H1 (cell line): ENCODE measurements at regions not wholly inside any gene's neighbourhood (a gene's known extent, or its start where the extent isn't known, plus 50 kb on each side); places are given as distances from the start of the nearest gene placed in this dataset.

Source experiments
- CTCF ChIA-PET: fragments of 300-600 bp; sonication (Branson Sonifier 250); formaldehyde crosslinking; loops from one replicate; lab custom pipeline; 2021; ENCODE audit not compliant: partially characterized antibody; lab: Charles Lee
- POLR2A ChIA-PET: fragments of 300-600 bp; sonication (Branson Sonifier 250); formaldehyde crosslinking; loops from one replicate; lab custom pipeline; 2021; ENCODE audit warnings: inconsistent platforms; ENCODE audit not compliant: partially characterized antibody; lab: Charles Lee
- DNase-seq, 2 experiments: peaks; one replicate each; pipeline versions ENCODE4 v3.0.0 to v3.0.0-alpha.2; 2010 to 2022; ENCODE audit warnings: low spot score in 2 of 2, low read depth in 1 of 2, mixed read lengths in 1 of 2
- FAIRE-seq: peaks from 2 replicates; lab custom pipeline; 2011; peaks lifted over from hg19 to GRCh38; lab: Jason Lieb, UNC
- H2AFZ ChIP-seq: 2 replicates; pipeline ENCODE4 v1.8.1; 2012; ENCODE audit warnings: low read length, inconsistent platforms
- H2AK5ac ChIP-seq: 2 replicates; pipeline ENCODE4 v1.6.1; 2013; ENCODE audit warnings: low read depth, low read length
- H2BK120ac ChIP-seq: replicated peaks from 2 replicates; pipeline ENCODE3; 2013; ENCODE audit warnings: low read depth, low read length, inconsistent platforms
- H2BK12ac ChIP-seq: 2 replicates; pipeline ENCODE4 v1.6.1; 2013; ENCODE audit warnings: low read depth, low read length
- H2BK15ac ChIP-seq: 2 replicates; pipeline ENCODE4 v1.6.1; 2013; ENCODE audit warnings: low read length
- H2BK20ac ChIP-seq: 2 replicates; pipeline ENCODE4 v1.6.1; 2013; ENCODE audit warnings: low read length
- H2BK5ac ChIP-seq: 2 replicates; pipeline ENCODE4 v1.6.1; 2013; ENCODE audit warnings: low read depth, low read length
- H3K14ac ChIP-seq: 2 replicates; pipeline ENCODE4 v1.6.1; 2013; ENCODE audit warnings: inconsistent platforms; ENCODE audit not compliant: insufficient read length
- H3K18ac ChIP-seq: 2 replicates; pipeline ENCODE4 v1.6.1; 2013; ENCODE audit warnings: low read length; ENCODE audit errors: extremely low read depth
- H3K23ac ChIP-seq: 2 replicates; pipeline ENCODE4 v1.6.1; 2013; ENCODE audit warnings: inconsistent platforms; ENCODE audit not compliant: insufficient read length
- H3K23me2 ChIP-seq: 2 replicates; pipeline ENCODE4 v1.6.1; 2013; ENCODE audit warnings: low read depth, low read length
- H3K27ac ChIP-seq: 2 replicates; pipeline ENCODE4 v1.6.1; 2011; ENCODE audit warnings: low read depth, low read length, inconsistent platforms
- H3K27me3 ChIP-seq, 4 experiments: replicated peaks in 1 of 4; 1 replicate in 1 of 4; 2 replicates in 3 of 4; pipeline versions ENCODE4 v1.6.1 to v1.8.1; 2011 to 2013; ENCODE audit warnings: low read length in 3 of 4, mild to moderate bottlenecking in 3 of 4, inconsistent platforms in 2 of 4, mixed read lengths in 2 of 4, moderate library complexity in 1 of 4; ENCODE audit not compliant: control insufficient read depth in 3 of 4, insufficient read depth in 3 of 4; ENCODE audit errors: extremely low read depth in 1 of 4
- H3K36me3 ChIP-seq, 4 experiments: 2 replicates each; pipeline versions ENCODE4 v1.6.1 to v1.8.1; 2011 to 2013; ENCODE audit warnings: mild to moderate bottlenecking in 4 of 4, low read length in 3 of 4, moderate library complexity in 2 of 4, control low read depth in 1 of 4, inconsistent platforms in 1 of 4; ENCODE audit not compliant: insufficient read depth in 4 of 4, control insufficient read depth in 2 of 4
- H3K4ac ChIP-seq: replicated peaks from 2 replicates; pipeline ENCODE3; 2013; ENCODE audit warnings: low read length, low read depth, mixed read lengths, inconsistent platforms; ENCODE audit not compliant: insufficient read length
- H3K4me1 ChIP-seq, 4 experiments: replicated peaks in 1 of 4; 1 replicate in 1 of 4; 2 replicates in 3 of 4; pipeline versions ENCODE4 v1.6.1 to v1.8.1; 2011 to 2013; ENCODE audit warnings: low read length in 3 of 4, inconsistent platforms in 2 of 4, mixed read lengths in 1 of 4; ENCODE audit not compliant: insufficient read depth in 4 of 4, control insufficient read depth in 3 of 4
- H3K4me2 ChIP-seq, 2 experiments: 2 replicates each; pipeline versions ENCODE4 v1.6.1 to v1.8.1; 2011 to 2013; ENCODE audit warnings: low read depth in 2 of 2, low read length in 2 of 2, control low read depth in 1 of 2, inconsistent platforms in 1 of 2, mild to moderate bottlenecking in 1 of 2; ENCODE audit not compliant: insufficient read depth in 1 of 2
- H3K4me3 ChIP-seq, 4 experiments: fragments of 200-600, 300-600 bp in 1 of 4; sonication (generic), shearing (Covaris generic), sonication (Bioruptor Twin) in 1 of 4; 2 replicates each; pipeline versions ENCODE4 v1.5.1 to v1.8.1; 2011 to 2016; ENCODE audit warnings: low read length in 4 of 4, low read depth in 3 of 4, control low read depth in 2 of 4, inconsistent platforms in 2 of 4, mild to moderate bottlenecking in 2 of 4, mixed read lengths in 1 of 4, moderate library complexity in 1 of 4; ENCODE audit not compliant: insufficient read depth in 2 of 4; ENCODE audit errors: extremely low read depth in 1 of 4
- H3K56ac ChIP-seq: replicated peaks from 2 replicates; pipeline ENCODE3; 2013; ENCODE audit warnings: low read depth, mild to moderate bottlenecking, mixed read lengths, low read length, inconsistent platforms; ENCODE audit not compliant: insufficient read length
- H3K79me1 ChIP-seq: 2 replicates; pipeline ENCODE4 v1.6.1; 2013; ENCODE audit warnings: low read depth, low read length, control low read depth
- H3K79me2 ChIP-seq, 2 experiments: 2 replicates each; pipeline versions ENCODE4 v1.6.1 to v1.8.1; 2012 to 2013; ENCODE audit warnings: low read length in 2 of 2, mild to moderate bottlenecking in 2 of 2, inconsistent platforms in 1 of 2; ENCODE audit not compliant: insufficient read depth in 2 of 2, control insufficient read depth in 1 of 2
- H3K9ac ChIP-seq, 4 experiments: replicated peaks in 1 of 4; 1 replicate in 1 of 4; 2 replicates in 3 of 4; pipeline versions ENCODE4 v1.6.1 to v1.8.1; 2011 to 2013; ENCODE audit warnings: low read depth in 3 of 4, low read length in 3 of 4, control low read depth in 2 of 4, mild to moderate bottlenecking in 2 of 4, moderate library complexity in 2 of 4, inconsistent platforms in 1 of 4; ENCODE audit errors: extremely low read depth in 1 of 4
- H3K9me3 ChIP-seq, 2 experiments: 2 replicates each; pipeline versions ENCODE4 v1.6.1 to v1.8.1; 2012 to 2013; ENCODE audit warnings: mild to moderate bottlenecking in 2 of 2, moderate library complexity in 2 of 2, control low read depth in 1 of 2, inconsistent platforms in 1 of 2, low read depth in 1 of 2, low read length in 1 of 2, mixed read lengths in 1 of 2; ENCODE audit not compliant: insufficient read depth in 2 of 2
- H4K20me1 ChIP-seq, 2 experiments: replicated peaks in 1 of 2; 2 replicates each; pipeline versions ENCODE3 to v1.8.1; 2011 to 2013; ENCODE audit warnings: inconsistent platforms in 2 of 2, low read length in 2 of 2, mild to moderate bottlenecking in 1 of 2; ENCODE audit not compliant: insufficient read depth in 2 of 2, control insufficient read depth in 1 of 2
- H4K5ac ChIP-seq: 2 replicates; pipeline ENCODE4 v1.6.1; 2013; ENCODE audit warnings: low read length, low read depth, mixed read lengths, inconsistent platforms; ENCODE audit not compliant: insufficient read length
- H4K8ac ChIP-seq: 2 replicates; pipeline ENCODE4 v1.8.0; 2013; ENCODE audit warnings: mild to moderate bottlenecking, moderate library complexity, low read length, inconsistent platforms; ENCODE audit not compliant: insufficient read depth; ENCODE audit errors: extremely low read depth
- H4K91ac ChIP-seq: replicated peaks from 2 replicates; pipeline ENCODE3; 2013; ENCODE audit warnings: low read length, mixed read lengths, inconsistent platforms; ENCODE audit not compliant: insufficient read length
- ASH2L ChIP-seq: fragments of 200-600, 300-600 bp; sonication (generic); IDR thresholded peaks from one replicate; pipeline ENCODE4 v1.7.1; 2017; ENCODE audit warnings: low read length
- ATF2 ChIP-seq: IDR thresholded peaks from 2 replicates; pipeline ENCODE4 v1.6.1; 2012; ENCODE audit warnings: low read length, inconsistent platforms
- CEBPB ChIP-seq: IDR thresholded peaks from 2 replicates; pipeline ENCODE4 v1.6.1; 2012; ENCODE audit warnings: low read depth, low read length
- CHD2 ChIP-seq: IDR thresholded peaks from 2 replicates; pipeline ENCODE4 v1.6.1; 2012; ENCODE audit warnings: low read length, improper control_type of control experiment
- CTBP2 ChIP-seq: IDR thresholded peaks from 2 replicates; pipeline ENCODE4 v1.7.0; 2011; ENCODE audit warnings: borderline replicate concordance, mild to moderate bottlenecking, moderate library complexity, mixed read lengths, low read length; ENCODE audit not compliant: insufficient read depth, insufficient read length
- HDAC6 ChIP-seq: IDR thresholded peaks from one replicate; pipeline ENCODE4 v1.7.1; 2012; ENCODE audit warnings: low read depth, mild to moderate bottlenecking, inconsistent platforms, low read length, moderate library complexity
- KDM1A ChIP-seq: fragments of 200-600, 300-600 bp; sonication (generic); IDR thresholded peaks from 2 replicates; pipeline ENCODE4 v1.7.1; 2016; ENCODE audit warnings: mild to moderate bottlenecking, low read length, borderline replicate concordance
- POU5F1 ChIP-seq: IDR thresholded peaks from 2 replicates; pipeline ENCODE4 v1.6.1; 2011; ENCODE audit warnings: low read depth, mild to moderate bottlenecking, low read length, moderate library complexity
- RAD21 ChIP-seq, 2 experiments: IDR thresholded peaks in 1 of 2; conservative IDR thresholded peaks in 1 of 2; 2 replicates each; pipeline ENCODE4 v1.6.1; 2011; ENCODE audit warnings: low read depth in 2 of 2, low read length in 2 of 2, improper control_type of control experiment in 1 of 2, inconsistent platforms in 1 of 2, mild to moderate bottlenecking in 1 of 2, moderate library complexity in 1 of 2
- RNF2 ChIP-seq: fragments of 200-900, 300-1000 bp; sonication (generic); IDR thresholded peaks from 2 replicates; pipeline ENCODE4 v1.7.1; 2016; ENCODE audit warnings: borderline replicate concordance, low read depth, mild to moderate bottlenecking, antibody characterized with exemption, low read length; ENCODE audit not compliant: poor library complexity, severe bottlenecking; ENCODE audit errors: missing control alignments
- SIX5 ChIP-seq: IDR thresholded peaks from 2 replicates; pipeline ENCODE4 v1.6.1; 2011; ENCODE audit warnings: mild to moderate bottlenecking, low read depth, low read length
- TBP ChIP-seq: IDR thresholded peaks from 2 replicates; pipeline ENCODE4 v1.6.1; 2011; ENCODE audit warnings: low read depth, low read length, improper control_type of control experiment
- TCF12 ChIP-seq: IDR thresholded peaks from 2 replicates; pipeline ENCODE4 v1.6.1; 2011; ENCODE audit warnings: low read depth, mild to moderate bottlenecking, low read length
- YY1 ChIP-seq: IDR thresholded peaks from 2 replicates; pipeline ENCODE4 v1.6.1; 2011; ENCODE audit warnings: low read depth, mild to moderate bottlenecking, low read length
- WGBS, 2 experiments: shearing (Covaris generic) in 1 of 2; methylation state at CpG; one replicate each; pipeline versions ENCODE4 v1.1.6 to v1.1.7; 2013 to 2015; ENCODE audit warnings: low lambda C conversion rate in 2 of 2, mixed read lengths in 2 of 2, inconsistent platforms in 1 of 2, low coverage in 1 of 2, missing lambda C conversion rate in 1 of 2; ENCODE audit not compliant: insufficient replicate concordance in 2 of 2, insufficient coverage in 1 of 2, insufficient read length in 1 of 2; ENCODE audit errors: extremely low coverage in 1 of 2, missing lambda C conversion rate in 1 of 2; 5-methylcytosine and 5-hydroxymethylcytosine counted together

GRCh38 chr11:98390391-98390790 is 630.4 kb upstream of the CNTN5 start:
- no peak for FAIRE-seq
- H2BK20ac ChIP-seq: no peak overlapping the region
- H2BK12ac ChIP-seq: no peak overlapping the region
- ChIA-PET POLR2A (no interaction called here), CTCF (interaction anchor here (1.2 kb wide), 1 partner anchor 13 kb away, joined by 3 read pairs; no protein-coding TSS in a partner anchor)
- H3K4me2 ChIP-seq: no peak overlapping the region
- H4K5ac ChIP-seq: no peak overlapping the region
- no peaks in the 10 kb centered on the region for H4K20me1 ChIP-seq
- H3K14ac ChIP-seq: no peak overlapping the region
- no peaks in the 10 kb centered on the region for H3K36me3 ChIP-seq
- no peak overlapping the region for H3K18ac ChIP-seq
- H3K9ac ChIP-seq: no peak overlapping the region
- no peak overlapping the region for H4K91ac ChIP-seq
- H3K4me3 ChIP-seq: no peak overlapping the region
- no peak overlapping the region for H2AK5ac ChIP-seq
- H2BK15ac ChIP-seq: no peak overlapping the region
- H2BK5ac ChIP-seq: no peak overlapping the region
- WGBS, 2 experiments: 94% methylated on average over 2 of the region's 2 CpGs; no CpG with 5 or more reads in 1 of the 2 experiments
- H3K27ac ChIP-seq: no peak overlapping the region
- H2BK120ac ChIP-seq: no peak overlapping the region
- H3K4ac ChIP-seq: no peak overlapping the region
- no peak overlapping the region for H2AFZ ChIP-seq
- H4K8ac ChIP-seq: no peak overlapping the region
- no peak overlapping the region for H3K23ac ChIP-seq
- H3K4me1 ChIP-seq: no peaks in the 10 kb centered on the region
- H3K79me2 ChIP-seq: no peaks in the 10 kb centered on the region
- no peaks in the 10 kb centered on the region for H3K27me3 ChIP-seq
- H3K23me2 ChIP-seq: no peaks in the 10 kb centered on the region
- H3K9me3 ChIP-seq: no peaks in the 10 kb centered on the region
- no peak for DNase-seq
- H3K56ac ChIP-seq: no peak overlapping the region
- no peaks in the 10 kb centered on the region for H3K79me1 ChIP-seq
- TF ChIP-seq CTBP2 (no peak), HDAC6 (no peak), TBP (no peak), RNF2 (no peak), TCF12 (no peak), SIX5 (no peak), RAD21 (IDR thresholded peaks at IDR 0.05 in 1 of 2, conservative IDR thresholded peaks at IDR 0.05 in 1 of 2; ENCODE audit: low read depth in 2 of 2, low read length in 2 of 2) (no peak), ATF2 (no peak), POU5F1 (no peak), YY1 (no peak), KDM1A (no peak), ASH2L (no peak), CHD2 (no peak), CEBPB (no peak)
